ENCODE measurements at regions not wholly inside any gene's neighbourhood (a gene's known extent, or its start where the extent isn't known, plus 50 kb on each side); places are given as distances from the start of the nearest gene placed in this dataset.

- TF ChIP-seq ARNT (IDR thresholded peaks at IDR 0.05) (no peak), SP1 (IDR thresholded peaks at IDR 0.05) (no peak)
- TF ChIP-seq, protein P1, sequence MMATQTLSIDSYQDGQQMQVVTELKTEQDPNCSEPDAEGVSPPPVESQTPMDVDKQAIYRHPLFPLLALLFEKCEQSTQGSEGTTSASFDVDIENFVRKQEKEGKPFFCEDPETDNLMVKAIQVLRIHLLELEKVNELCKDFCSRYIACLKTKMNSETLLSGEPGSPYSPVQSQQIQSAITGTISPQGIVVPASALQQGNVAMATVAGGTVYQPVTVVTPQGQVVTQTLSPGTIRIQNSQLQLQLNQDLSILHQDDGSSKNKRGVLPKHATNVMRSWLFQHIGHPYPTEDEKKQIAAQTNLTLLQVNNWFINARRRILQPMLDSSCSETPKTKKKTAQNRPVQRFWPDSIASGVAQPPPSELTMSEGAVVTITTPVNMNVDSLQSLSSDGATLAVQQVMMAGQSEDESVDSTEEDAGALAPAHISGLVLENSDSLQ (IDR thresholded peaks at IDR 0.05) = peak; percentile 79
These were observed 228.5 kb downstream of the TTC32 start for GRCh38 chr2:19673213-19673791.
